MM.1S (cell line): ENCODE measurements at regions not wholly inside any gene's neighbourhood (a gene's known extent, or its start where the extent isn't known, plus 50 kb on each side); places are given as distances from the start of the nearest gene placed in this dataset.

Source experiments
- DNase-seq: peaks from one replicate; pipeline ENCODE4 v3.0.0-alpha.2; 2015
- H2AFZ ChIP-seq: fragments of 300-600 bp; sonication (generic); 2 replicates; pipeline ENCODE4 v1.6.0; 2016; ENCODE audit warnings: antibody characterized with exemption, low read length
- H3F3A ChIP-seq: fragments of 300-600 bp; sonication (generic); 2 replicates; pipeline ENCODE4 v1.6.1; 2016; ENCODE audit warnings: mild to moderate bottlenecking, antibody characterized with exemption, low read length, moderate library complexity, mixed read lengths; ENCODE audit not compliant: insufficient read depth
- H3K27ac ChIP-seq: fragments of 300-600 bp; sonication (generic); 2 replicates; pipeline ENCODE4 v1.5.1; 2016; ENCODE audit warnings: mild to moderate bottlenecking, low read length
- H3K27me3 ChIP-seq: fragments of 300-600 bp; sonication (generic); replicated peaks from 2 replicates; pipeline ENCODE4 v1.6.0; 2016; ENCODE audit warnings: low read length; ENCODE audit not compliant: insufficient read depth
- H3K36me3 ChIP-seq: fragments of 300-600 bp; sonication (generic); replicated peaks from 2 replicates; pipeline ENCODE4 v1.6.1; 2016; ENCODE audit warnings: mild to moderate bottlenecking, low read length, mixed read lengths; ENCODE audit not compliant: insufficient read depth
- H3K4me1 ChIP-seq: fragments of 300-600 bp; sonication (generic); 2 replicates; pipeline ENCODE4 v1.6.1; 2016; ENCODE audit warnings: low read length, mixed read lengths
- H3K4me2 ChIP-seq: fragments of 300-600 bp; sonication (generic); 2 replicates; pipeline ENCODE4 v1.6.0; 2016; ENCODE audit warnings: low read depth, low read length
- H3K4me3 ChIP-seq: fragments of 300-600 bp; sonication (generic); 2 replicates; pipeline ENCODE4 v1.5.1; 2016; ENCODE audit warnings: low read length, mixed read lengths
- H3K79me2 ChIP-seq: fragments of 300-600 bp; sonication (generic); 2 replicates; pipeline ENCODE4 v1.6.1; 2016; ENCODE audit warnings: mixed run types, low read length, mixed read lengths
- H3K9ac ChIP-seq: fragments of 300-600 bp; sonication (generic); 2 replicates; pipeline ENCODE4 v1.6.1; 2016; ENCODE audit warnings: low read length, mixed read lengths
- H3K9me2 ChIP-seq: fragments of 300-600 bp; sonication (generic); replicated peaks from 2 replicates; pipeline ENCODE4 v1.6.1; 2016; ENCODE audit warnings: mild to moderate bottlenecking, low read length, mixed read lengths; ENCODE audit not compliant: insufficient read depth
- H3K9me3 ChIP-seq: fragments of 300-600 bp; sonication (generic); replicated peaks from 2 replicates; pipeline ENCODE4 v1.6.1; 2016; ENCODE audit warnings: mild to moderate bottlenecking, low read length, mixed read lengths; ENCODE audit not compliant: insufficient read depth
- H4K20me1 ChIP-seq: fragments of 300-600 bp; sonication (generic); 2 replicates; pipeline ENCODE4 v1.6.1; 2016; ENCODE audit warnings: mild to moderate bottlenecking, low read length, moderate library complexity, mixed read lengths; ENCODE audit not compliant: insufficient read depth
- CTCF ChIP-seq: fragments of 300-600 bp; sonication (generic); IDR thresholded peaks from 2 replicates; pipeline ENCODE4 v1.5.1; 2016; ENCODE audit warnings: antibody characterized with exemption, low read length, mixed read lengths
- EZH2 ChIP-seq: fragments of 300-600 bp; sonication (generic); optimal IDR thresholded peaks from 2 replicates; pipeline ENCODE3; 2017; ENCODE audit warnings: low read depth, mild to moderate bottlenecking, antibody characterized with exemption, low read length, mixed read lengths
- EZH2phosphoT487 ChIP-seq: fragments of 300-600 bp; sonication (generic); IDR thresholded peaks from 2 replicates; pipeline ENCODE4 v1.6.1; 2018; ENCODE audit warnings: antibody characterized with exemption, low read length

GRCh38 chr3:41033956-41034519, 165.3 kb upstream of the CTNNB1 start:
- no peaks in the 10 kb centered on the region for H3K79me2 ChIP-seq
- no peak overlapping the region for H2AFZ ChIP-seq
- no peaks in the 10 kb centered on the region for H3K9me2 ChIP-seq
- no peaks in the 10 kb centered on the region for H3K27me3 ChIP-seq
- H3K4me2 ChIP-seq, result no peak overlapping the region
- no peaks in the 10 kb centered on the region for H3K9me3 ChIP-seq
- no peak overlapping the region for H3K9ac ChIP-seq
- no peaks in the 10 kb centered on the region for H3K36me3 ChIP-seq
- DNase-seq, result no peak
- no peak overlapping the region for H3K27ac ChIP-seq
- TF ChIP-seq EZH2phosphoT487 (no peak), CTCF (no peak), EZH2 (no peak)
- H4K20me1 ChIP-seq, result no peaks in the 10 kb centered on the region
- H3K4me1 ChIP-seq, result no peaks in the 10 kb centered on the region
- H3F3A ChIP-seq, result no peaks in the 10 kb centered on the region
- no peak overlapping the region for H3K4me3 ChIP-seq

GRCh38 chr3:41035456-41036022, 163.8 kb upstream of the CTNNB1 start:
- H3K4me1 ChIP-seq, result no peaks in the 10 kb centered on the region
- H3K27ac ChIP-seq, result no peak overlapping the region
- no peaks in the 10 kb centered on the region for H3F3A ChIP-seq
- no peaks in the 10 kb centered on the region for H3K9me3 ChIP-seq
- H3K36me3 ChIP-seq, result no peaks in the 10 kb centered on the region
- no peaks in the 10 kb centered on the region for H3K9me2 ChIP-seq
- DNase-seq, result no peak
- H3K79me2 ChIP-seq, result no peaks in the 10 kb centered on the region
- no peak overlapping the region for H3K4me3 ChIP-seq
- H3K9ac ChIP-seq, result no peak overlapping the region
- no peaks in the 10 kb centered on the region for H3K27me3 ChIP-seq
- no peaks in the 10 kb centered on the region for H4K20me1 ChIP-seq
- TF ChIP-seq EZH2phosphoT487, result no peak
- TF ChIP-seq EZH2, result no peak
- no peak for TF ChIP-seq CTCF
- no peak overlapping the region for H3K4me2 ChIP-seq
- H2AFZ ChIP-seq, result no peak overlapping the region

- Histone ChIP-seq H3K9me2 (no peaks in the 10 kb centered on the region), H2AFZ (no peak overlapping the region), H3K4me1 (no peaks in the 10 kb centered on the region), H3K79me2 (no peaks in the 10 kb centered on the region), H3K4me3 (no peak overlapping the region), H3K36me3 (no peaks in the 10 kb centered on the region), H3K9me3 (no peaks in the 10 kb centered on the region), H4K20me1 (no peaks in the 10 kb centered on the region), H3F3A (no peaks in the 10 kb centered on the region), H3K27me3 (no peaks in the 10 kb centered on the region), H3K4me2 (no peak overlapping the region), H3K27ac (no peak overlapping the region), H3K9ac (no peak overlapping the region)
- no peak for TF ChIP-seq EZH2
- no peak for TF ChIP-seq EZH2phosphoT487
- no peak for TF ChIP-seq CTCF
- peak; percentile 6 for DNase-seq
Measured at GRCh38 chr3:41037651-41038334, 161.5 kb upstream of the CTNNB1 start.
